Adrenal gland (tissue), 9 donors: ENCODE measurements at regions not wholly inside any gene's neighbourhood (a gene's known extent, or its start where the extent isn't known, plus 50 kb on each side); places are given as distances from the start of the nearest gene placed in this dataset.

ENCODE experiments used
- DNase-seq, 7 donors: peaks; one replicate each; pipeline ENCODE4 v3.0.0-alpha.2; 2019 to 2020
- H3K27ac ChIP-seq, 5 donors: fragments of 200-600 bp; sonication (generic) in 4 of 5; 1 replicate in 3 of 5; 2 replicates in 2 of 5; pipeline versions ENCODE4 v1.5.1 to v1.8.0; 2016 to 2020; ENCODE audit warnings: mild to moderate bottlenecking in 1 of 5
- H3K27me3 ChIP-seq: fragments of 200-600 bp; 2 replicates; pipeline ENCODE4 v1.8.0; 2021
- H3K36me3 ChIP-seq, 2 donors: fragments of 200-600 bp; replicated peaks in 1 of 2; 1 replicate in 1 of 2; 2 replicates in 1 of 2; pipeline versions ENCODE4 v1.5.1 to v1.8.0; 2018 to 2022
- H3K4me1 ChIP-seq, 2 donors: fragments of 200-600 bp; replicated peaks in 1 of 2; 1 replicate in 1 of 2; 2 replicates in 1 of 2; pipeline versions ENCODE4 v1.5.1 to v1.8.0; 2018 to 2021
- H3K4me3 ChIP-seq, 4 donors: fragments of 200-600 bp; sonication (generic) in 3 of 4; one replicate each; pipeline ENCODE4 v1.5.1; 2016 to 2018
- H3K9me3 ChIP-seq, 3 donors: fragments of 200-600 bp; sonication (generic) in 1 of 3; replicated peaks in 1 of 3; 1 replicate in 2 of 3; 2 replicates in 1 of 3; pipeline versions ENCODE4 v1.5.1 to v1.8.0; 2016 to 2021
- POLR2A ChIP-seq, 2 donors: fragments of 450-650 bp; IDR thresholded peaks; one replicate each; pipeline ENCODE4 v1.6.1; 2017; ENCODE audit warnings: antibody characterized with exemption in 2 of 2, mild to moderate bottlenecking in 2 of 2, moderate library complexity in 1 of 2
- WGBS, 4 donors: extraction: QIAGEN DNeasy Blood & Tissue Kit in 2 of 4; methylation state at CpG; one replicate each; pipeline versions ENCODE4 v1.1.5 to v1.1.7; 2013 to 2017; 5-methylcytosine and 5-hydroxymethylcytosine counted together
- intact Hi-C, 2 donors: fragments of 100-400 bp; cut with DNase I; formaldehyde crosslinking; loops; one replicate each; pipeline versions ENCODE4 v1.14.1 to v1.15.0; 2022 to 2023
- TF ChIP-seq, protein P1 (sequence below), 6 experiments: fragments of 450-650 bp in 4 of 6; fragments of 200-600 bp in 2 of 6; sonication (generic) in 1 of 6; IDR thresholded peaks; 1 replicate in 5 of 6; 2 replicates in 1 of 6; pipeline versions ENCODE4 v1.5.1 to v1.8.0; 2016 to 2021; ENCODE audit warnings: antibody characterized with exemption in 6 of 6, mild to moderate bottlenecking in 2 of 6, moderate library complexity in 1 of 6
- donor health status: healthy with polysubstance abuse.
- donor health status: Bipolar disorder and iron deficiency.
- donor health status: DM: yes; HTN: yes; CAD: no.
- donor health status: DM: no; HTN: no; CAD: no.
- donor health status: DM: no; HTN: no; CAD: no.

DNA sequence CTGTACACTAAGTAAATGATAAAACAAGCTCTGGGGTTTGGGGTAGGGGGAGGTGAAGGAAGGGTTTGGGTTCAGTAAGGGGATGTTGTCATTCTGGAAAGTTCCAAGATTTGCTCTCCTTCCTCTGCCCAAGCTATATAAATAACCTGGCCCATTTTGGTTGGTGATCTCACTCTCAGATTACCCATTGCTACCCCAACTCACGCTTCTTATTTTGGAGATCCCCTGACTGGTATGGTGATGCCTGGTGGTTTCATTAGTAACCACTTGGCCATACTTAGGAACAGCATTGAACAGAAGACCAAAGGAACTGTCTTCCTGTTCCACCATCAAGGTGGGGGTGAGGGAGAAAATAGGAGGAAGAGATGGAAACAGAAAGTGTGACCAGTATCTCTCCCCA lies 259.6 kb upstream of the TBX3 start:
- H3K27me3 ChIP-seq: no peaks in the 10 kb centered on the region
- H3K9me3 ChIP-seq: no peaks in the 10 kb centered on the region
- no peak for DNase-seq
- 88 to 100% (median 97%) methylated on average over 1 of the region's 1 CpG for WGBS, 4 donors
- TF ChIP-seq POLR2A (IDR thresholded peaks at IDR 0.05): no peak
- TF ChIP-seq, protein P1, sequence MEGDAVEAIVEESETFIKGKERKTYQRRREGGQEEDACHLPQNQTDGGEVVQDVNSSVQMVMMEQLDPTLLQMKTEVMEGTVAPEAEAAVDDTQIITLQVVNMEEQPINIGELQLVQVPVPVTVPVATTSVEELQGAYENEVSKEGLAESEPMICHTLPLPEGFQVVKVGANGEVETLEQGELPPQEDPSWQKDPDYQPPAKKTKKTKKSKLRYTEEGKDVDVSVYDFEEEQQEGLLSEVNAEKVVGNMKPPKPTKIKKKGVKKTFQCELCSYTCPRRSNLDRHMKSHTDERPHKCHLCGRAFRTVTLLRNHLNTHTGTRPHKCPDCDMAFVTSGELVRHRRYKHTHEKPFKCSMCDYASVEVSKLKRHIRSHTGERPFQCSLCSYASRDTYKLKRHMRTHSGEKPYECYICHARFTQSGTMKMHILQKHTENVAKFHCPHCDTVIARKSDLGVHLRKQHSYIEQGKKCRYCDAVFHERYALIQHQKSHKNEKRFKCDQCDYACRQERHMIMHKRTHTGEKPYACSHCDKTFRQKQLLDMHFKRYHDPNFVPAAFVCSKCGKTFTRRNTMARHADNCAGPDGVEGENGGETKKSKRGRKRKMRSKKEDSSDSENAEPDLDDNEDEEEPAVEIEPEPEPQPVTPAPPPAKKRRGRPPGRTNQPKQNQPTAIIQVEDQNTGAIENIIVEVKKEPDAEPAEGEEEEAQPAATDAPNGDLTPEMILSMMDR (IDR thresholded peaks at IDR 0.05): no peak
- no peak overlapping the region for H3K4me3 ChIP-seq
- no peaks in the 10 kb centered on the region for H3K36me3 ChIP-seq
- no peak overlapping the region for H3K27ac ChIP-seq
- intact Hi-C loops: no loop called here
- no peaks in the 10 kb centered on the region for H3K4me1 ChIP-seq

DNA sequence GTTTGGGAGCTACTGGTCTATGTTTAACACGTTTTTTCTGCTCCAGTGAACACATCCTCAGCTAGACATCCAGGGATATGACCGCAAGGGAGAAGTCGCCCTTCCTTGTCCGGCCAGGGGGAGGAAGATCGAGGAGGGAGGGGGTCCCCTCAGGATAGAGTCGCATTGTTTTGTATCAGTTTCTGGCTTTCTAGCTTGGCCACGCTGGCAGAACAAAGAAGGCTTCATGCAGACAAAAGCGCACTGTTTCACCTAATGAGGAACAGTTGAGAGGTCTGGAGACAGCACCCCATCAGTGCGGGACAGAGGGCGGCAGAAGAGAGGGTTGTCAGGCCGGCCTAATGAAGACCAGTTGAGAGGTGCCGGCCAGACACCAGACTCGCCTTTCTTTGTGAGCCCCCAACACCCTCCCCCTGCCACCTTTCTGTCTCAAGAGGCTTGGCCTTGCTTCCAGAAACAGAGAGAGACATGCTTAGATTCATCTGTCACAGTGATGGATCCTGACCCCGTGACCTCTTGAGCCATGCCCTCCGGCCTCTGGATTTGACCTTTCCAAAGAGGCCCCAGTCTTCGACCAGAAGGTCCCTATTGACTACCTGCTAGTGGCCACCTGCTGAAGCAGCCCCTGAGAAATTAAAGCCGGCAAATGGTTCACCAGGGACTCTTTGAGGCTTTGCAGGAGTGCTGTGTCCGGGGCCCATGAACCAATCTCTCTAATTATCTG lies 254.7 kb upstream of the TBX3 start:
- no peaks in the 10 kb centered on the region for H3K36me3 ChIP-seq
- DNase-seq: no peak
- H3K27ac ChIP-seq: no peak overlapping the region
- no peak overlapping the region for H3K4me3 ChIP-seq
- WGBS, 4 donors: 83 to 96% (median 89%) methylated on average over 14 to 18 of the region's 18 CpGs
- peaks cover 0 to 7% of the 10 kb centered on the region in 2 donors for H3K4me1 ChIP-seq
- H3K9me3 ChIP-seq: no peaks in the 10 kb centered on the region
- H3K27me3 ChIP-seq: no peaks in the 10 kb centered on the region
- TF ChIP-seq, protein P1 (IDR thresholded peaks at IDR 0.05): no peak
- no peak for TF ChIP-seq POLR2A (IDR thresholded peaks at IDR 0.05)
- intact Hi-C loops: no loop called here

- peaks cover 0 to 14% of the 10 kb centered on the region in 2 donors for H3K4me1 ChIP-seq
- DNase-seq: no peak
- H3K27me3 ChIP-seq: no peaks in the 10 kb centered on the region
- H3K36me3 ChIP-seq: no peaks in the 10 kb centered on the region
- H3K27ac ChIP-seq: peak overlapping the region in 2 of 5 donors; percentile 30 to 47
- intact Hi-C loops: no loop called here
- TF ChIP-seq, protein P1 (IDR thresholded peaks at IDR 0.05): no peak
- no peak for TF ChIP-seq POLR2A (IDR thresholded peaks at IDR 0.05)
- WGBS, 4 donors: 50 to 54% (median 53%) methylated on average over 11 of the region's 11 CpGs
- no peak overlapping the region for H3K4me3 ChIP-seq
- no peaks in the 10 kb centered on the region for H3K9me3 ChIP-seq
Observed at GRCh38 chr12:114936148-114937079, 252.4 kb upstream of the TBX3 start.

DNA sequence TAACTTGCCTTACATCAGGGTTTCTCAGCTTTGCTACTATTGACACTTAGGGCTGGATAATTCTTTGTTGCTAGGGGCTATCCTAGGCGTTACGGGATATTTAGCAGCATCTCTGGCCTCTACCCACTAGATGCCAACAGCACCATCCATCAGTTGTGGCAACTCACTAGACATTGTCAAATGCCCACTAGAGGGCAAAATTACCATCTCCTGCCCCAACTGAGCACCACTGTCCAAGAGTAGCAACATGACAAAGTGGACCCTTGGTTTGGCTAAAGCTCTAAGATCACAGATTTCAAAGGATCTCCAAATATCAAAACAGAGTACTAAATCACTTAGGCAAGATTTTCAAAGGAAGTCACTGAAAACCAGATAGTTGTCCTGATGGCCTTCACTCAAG lies 251.7 kb upstream of the TBX3 start:
- Histone ChIP-seq H3K9me3 (no peaks in the 10 kb centered on the region), H3K4me3 (no peak overlapping the region), H3K4me1 (peaks cover 0 to 14% of the 10 kb centered on the region in 2 donors), H3K27ac (peak overlapping the region in 2 of 5 donors; percentile 30 to 47), H3K27me3 (no peaks in the 10 kb centered on the region), H3K36me3 (no peaks in the 10 kb centered on the region)
- no peak for TF ChIP-seq POLR2A (IDR thresholded peaks at IDR 0.05)
- TF ChIP-seq, protein P1 (IDR thresholded peaks at IDR 0.05): peak in 4 of 6 experiments; percentile 16 to 30 (median 22)
- 93 to 100% (median 95%) methylated on average over 2 of the region's 2 CpGs for WGBS, 4 donors
- intact Hi-C loops: no loop called here
- DNase-seq: no peak
